Keratinocyte (primary cell): ENCODE measurements at regions not wholly inside any gene's neighbourhood (a gene's known extent, or its start where the extent isn't known, plus 50 kb on each side); places are given as distances from the start of the nearest gene placed in this dataset.
"Not testable (repeated sequence)": the region's sequence is repeated elsewhere in the genome, so short reads cannot be mapped to it uniquely, and the experiment has no call there.

ENCODE experiments used
- EZH2 ChIP-seq: IDR thresholded peaks from one replicate; pipeline ENCODE4 v1.6.1; 2012; ENCODE audit warnings: inconsistent platforms, mild to moderate bottlenecking, low read length, moderate library complexity
- TF ChIP-seq, protein P1 (sequence below), 3 experiments: IDR thresholded peaks in 1 of 3; conservative IDR thresholded peaks in 1 of 3; optimal IDR thresholded peaks in 1 of 3; 2 replicates in 2 of 3; 3 replicates in 1 of 3; pipeline versions ENCODE3 to v1.5.1; 2011; ENCODE audit warnings: low read length in 3 of 3, mild to moderate bottlenecking in 3 of 3, moderate library complexity in 2 of 3, control low read depth in 1 of 3, inconsistent platforms in 1 of 3; ENCODE audit not compliant: insufficient read depth in 2 of 3; ENCODE audit errors: extremely low read depth in 1 of 3

DNA sequence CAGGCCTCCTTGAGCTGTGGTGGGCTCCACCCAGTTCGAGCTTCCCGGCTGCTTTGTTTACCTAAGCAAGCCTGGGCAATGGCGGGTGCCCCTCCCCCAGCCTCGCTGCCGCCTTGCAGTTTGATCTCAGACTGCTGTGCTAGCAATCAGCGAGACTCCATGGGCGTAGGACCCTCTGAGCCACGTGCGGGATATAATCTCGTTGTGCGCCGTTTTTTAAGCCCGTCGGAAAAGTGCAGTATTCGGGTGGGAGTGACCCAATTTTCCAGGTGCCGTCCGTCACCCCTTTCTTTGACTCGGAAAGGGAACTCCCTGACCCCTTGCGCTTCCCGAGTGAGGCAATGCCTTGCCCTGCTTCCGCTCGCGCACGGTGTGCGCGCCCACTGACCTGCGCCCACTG, 257.3 kb upstream of the TUT7 start:
- TF ChIP-seq, protein P1, sequence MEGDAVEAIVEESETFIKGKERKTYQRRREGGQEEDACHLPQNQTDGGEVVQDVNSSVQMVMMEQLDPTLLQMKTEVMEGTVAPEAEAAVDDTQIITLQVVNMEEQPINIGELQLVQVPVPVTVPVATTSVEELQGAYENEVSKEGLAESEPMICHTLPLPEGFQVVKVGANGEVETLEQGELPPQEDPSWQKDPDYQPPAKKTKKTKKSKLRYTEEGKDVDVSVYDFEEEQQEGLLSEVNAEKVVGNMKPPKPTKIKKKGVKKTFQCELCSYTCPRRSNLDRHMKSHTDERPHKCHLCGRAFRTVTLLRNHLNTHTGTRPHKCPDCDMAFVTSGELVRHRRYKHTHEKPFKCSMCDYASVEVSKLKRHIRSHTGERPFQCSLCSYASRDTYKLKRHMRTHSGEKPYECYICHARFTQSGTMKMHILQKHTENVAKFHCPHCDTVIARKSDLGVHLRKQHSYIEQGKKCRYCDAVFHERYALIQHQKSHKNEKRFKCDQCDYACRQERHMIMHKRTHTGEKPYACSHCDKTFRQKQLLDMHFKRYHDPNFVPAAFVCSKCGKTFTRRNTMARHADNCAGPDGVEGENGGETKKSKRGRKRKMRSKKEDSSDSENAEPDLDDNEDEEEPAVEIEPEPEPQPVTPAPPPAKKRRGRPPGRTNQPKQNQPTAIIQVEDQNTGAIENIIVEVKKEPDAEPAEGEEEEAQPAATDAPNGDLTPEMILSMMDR (optimal IDR thresholded peaks at IDR 0.05 in 1 of 3, IDR thresholded peaks at IDR 0.05 in 1 of 3, conservative IDR thresholded peaks at IDR 0.05 in 1 of 3; ENCODE audit: extremely low read depth in 1 of 3, insufficient read depth in 2 of 3, low read length in 3 of 3) = not testable (repeated sequence)
- not testable (repeated sequence) for TF ChIP-seq EZH2
